ENCODE measurements at regions not wholly inside any gene's neighbourhood (a gene's known extent, or its start where the extent isn't known, plus 50 kb on each side); places are given as distances from the start of the nearest gene placed in this dataset.

- TF ChIP-seq EZH2phosphoT487 (IDR thresholded peaks at IDR 0.05; ENCODE audit: low read length) (no peak), EZH2 (optimal IDR thresholded peaks at IDR 0.05; ENCODE audit: low read depth, low read length) (no peak)
- TF ChIP-seq, protein P1, sequence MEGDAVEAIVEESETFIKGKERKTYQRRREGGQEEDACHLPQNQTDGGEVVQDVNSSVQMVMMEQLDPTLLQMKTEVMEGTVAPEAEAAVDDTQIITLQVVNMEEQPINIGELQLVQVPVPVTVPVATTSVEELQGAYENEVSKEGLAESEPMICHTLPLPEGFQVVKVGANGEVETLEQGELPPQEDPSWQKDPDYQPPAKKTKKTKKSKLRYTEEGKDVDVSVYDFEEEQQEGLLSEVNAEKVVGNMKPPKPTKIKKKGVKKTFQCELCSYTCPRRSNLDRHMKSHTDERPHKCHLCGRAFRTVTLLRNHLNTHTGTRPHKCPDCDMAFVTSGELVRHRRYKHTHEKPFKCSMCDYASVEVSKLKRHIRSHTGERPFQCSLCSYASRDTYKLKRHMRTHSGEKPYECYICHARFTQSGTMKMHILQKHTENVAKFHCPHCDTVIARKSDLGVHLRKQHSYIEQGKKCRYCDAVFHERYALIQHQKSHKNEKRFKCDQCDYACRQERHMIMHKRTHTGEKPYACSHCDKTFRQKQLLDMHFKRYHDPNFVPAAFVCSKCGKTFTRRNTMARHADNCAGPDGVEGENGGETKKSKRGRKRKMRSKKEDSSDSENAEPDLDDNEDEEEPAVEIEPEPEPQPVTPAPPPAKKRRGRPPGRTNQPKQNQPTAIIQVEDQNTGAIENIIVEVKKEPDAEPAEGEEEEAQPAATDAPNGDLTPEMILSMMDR (IDR thresholded peaks at IDR 0.05; ENCODE audit: low read length) = no peak
- DNase-seq = no peak
- H3K9me3 ChIP-seq (replicated peaks; ENCODE audit: insufficient read depth, low read length) = no peaks in the 10 kb centered on the region
- no peak overlapping the region for H3K4me3 ChIP-seq (ENCODE audit: low read length)
- no peaks in the 10 kb centered on the region for H3K4me1 ChIP-seq (ENCODE audit: low read length)
- no peak overlapping the region for H3K4me2 ChIP-seq (ENCODE audit: low read depth, low read length)
- no peaks in the 10 kb centered on the region for H3K79me2 ChIP-seq (ENCODE audit: low read length)
- no peaks in the 10 kb centered on the region for H4K20me1 ChIP-seq (ENCODE audit: insufficient read depth, low read length)
- H3K27me3 ChIP-seq (replicated peaks; ENCODE audit: insufficient read depth, low read length) = no peaks in the 10 kb centered on the region
- H3K9ac ChIP-seq (ENCODE audit: low read length) = no peak overlapping the region
- H3K9me2 ChIP-seq (replicated peaks; ENCODE audit: insufficient read depth, low read length) = no peaks in the 10 kb centered on the region
- no peak overlapping the region for H2AFZ ChIP-seq (ENCODE audit: low read length)
- no peaks in the 10 kb centered on the region for H3K36me3 ChIP-seq (replicated peaks; ENCODE audit: insufficient read depth, low read length)
- H3F3A ChIP-seq (ENCODE audit: insufficient read depth, low read length) = no peaks in the 10 kb centered on the region
- no peak overlapping the region for H3K27ac ChIP-seq (ENCODE audit: low read length)
These were observed 202.3 kb upstream of the OR13F1 start for GRCh38 chr9:104301755-104302154.

GRCh38 chr9:104302775-104303174, 201.3 kb upstream of the OR13F1 start:
- Histone ChIP-seq H3K9me3 (replicated peaks; ENCODE audit: insufficient read depth, low read length) (no peaks in the 10 kb centered on the region), H3K27me3 (replicated peaks; ENCODE audit: insufficient read depth, low read length) (no peaks in the 10 kb centered on the region), H3K27ac (ENCODE audit: low read length) (no peak overlapping the region), H3K36me3 (replicated peaks; ENCODE audit: insufficient read depth, low read length) (no peaks in the 10 kb centered on the region), H3K4me1 (ENCODE audit: low read length) (no peaks in the 10 kb centered on the region), H2AFZ (ENCODE audit: low read length) (no peak overlapping the region), H3K9me2 (replicated peaks; ENCODE audit: insufficient read depth, low read length) (no peaks in the 10 kb centered on the region), H3K79me2 (ENCODE audit: low read length) (no peaks in the 10 kb centered on the region), H3K4me3 (ENCODE audit: low read length) (no peak overlapping the region), H4K20me1 (ENCODE audit: insufficient read depth, low read length) (no peaks in the 10 kb centered on the region), H3F3A (ENCODE audit: insufficient read depth, low read length) (no peaks in the 10 kb centered on the region), H3K9ac (ENCODE audit: low read length) (no peak overlapping the region), H3K4me2 (ENCODE audit: low read depth, low read length) (no peak overlapping the region)
- no peak for DNase-seq
- TF ChIP-seq EZH2 (optimal IDR thresholded peaks at IDR 0.05; ENCODE audit: low read depth, low read length) (no peak), EZH2phosphoT487 (IDR thresholded peaks at IDR 0.05; ENCODE audit: low read length) (no peak)
- TF ChIP-seq, protein P1 (IDR thresholded peaks at IDR 0.05; ENCODE audit: low read length) = no peak

DNA sequence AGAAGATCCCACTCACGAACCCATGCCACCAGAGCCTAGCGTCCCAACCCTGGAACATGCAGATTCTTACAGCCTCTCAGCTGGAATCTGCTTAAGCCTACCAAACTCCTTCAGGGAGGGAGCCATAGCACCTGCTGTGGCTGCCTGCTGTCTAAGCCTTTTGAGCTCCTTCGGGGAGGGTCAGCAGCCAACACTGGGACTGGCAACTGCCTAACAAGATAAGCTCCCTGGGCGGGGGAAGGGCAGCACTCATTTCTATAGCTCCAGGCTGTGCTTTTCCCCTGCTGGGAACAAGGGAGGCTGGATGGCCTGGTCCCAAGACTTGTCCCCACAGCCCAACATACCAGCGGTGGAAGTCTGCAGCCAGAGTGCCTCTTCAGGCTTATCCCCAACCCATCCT, 199.1 kb upstream of the OR13F1 start:
- no peaks in the 10 kb centered on the region for H3K4me1 ChIP-seq (ENCODE audit: low read length)
- no peaks in the 10 kb centered on the region for H3K36me3 ChIP-seq (replicated peaks; ENCODE audit: insufficient read depth, low read length)
- H2AFZ ChIP-seq (ENCODE audit: low read length) = no peak overlapping the region

More for the DNA sequence above, 199.1 kb upstream of the OR13F1 start:
- H3F3A ChIP-seq (ENCODE audit: insufficient read depth, low read length) = no peaks in the 10 kb centered on the region
- H3K27me3 ChIP-seq (replicated peaks; ENCODE audit: insufficient read depth, low read length) = no peaks in the 10 kb centered on the region
- no peak overlapping the region for H3K27ac ChIP-seq (ENCODE audit: low read length)
- no peak for DNase-seq
- no peak overlapping the region for H3K4me2 ChIP-seq (ENCODE audit: low read depth, low read length)
- H3K9me3 ChIP-seq (replicated peaks; ENCODE audit: insufficient read depth, low read length) = no peaks in the 10 kb centered on the region
- H3K9ac ChIP-seq (ENCODE audit: low read length) = no peak overlapping the region
- TF ChIP-seq, protein P1 (IDR thresholded peaks at IDR 0.05; ENCODE audit: low read length) = no peak
- TF ChIP-seq EZH2phosphoT487 (IDR thresholded peaks at IDR 0.05; ENCODE audit: low read length) (no peak), EZH2 (optimal IDR thresholded peaks at IDR 0.05; ENCODE audit: low read depth, low read length) (no peak)
- H4K20me1 ChIP-seq (ENCODE audit: insufficient read depth, low read length) = no peaks in the 10 kb centered on the region
- H3K9me2 ChIP-seq (replicated peaks; ENCODE audit: insufficient read depth, low read length) = no peaks in the 10 kb centered on the region
- H3K4me3 ChIP-seq (ENCODE audit: low read length) = no peak overlapping the region
- H3K79me2 ChIP-seq (ENCODE audit: low read length) = no peaks in the 10 kb centered on the region
